ENCODE measurements at regions not wholly inside any gene's neighbourhood (a gene's known extent, or its start where the extent isn't known, plus 50 kb on each side); places are given as distances from the start of the nearest gene placed in this dataset.

- TF ChIP-seq, protein P1, sequence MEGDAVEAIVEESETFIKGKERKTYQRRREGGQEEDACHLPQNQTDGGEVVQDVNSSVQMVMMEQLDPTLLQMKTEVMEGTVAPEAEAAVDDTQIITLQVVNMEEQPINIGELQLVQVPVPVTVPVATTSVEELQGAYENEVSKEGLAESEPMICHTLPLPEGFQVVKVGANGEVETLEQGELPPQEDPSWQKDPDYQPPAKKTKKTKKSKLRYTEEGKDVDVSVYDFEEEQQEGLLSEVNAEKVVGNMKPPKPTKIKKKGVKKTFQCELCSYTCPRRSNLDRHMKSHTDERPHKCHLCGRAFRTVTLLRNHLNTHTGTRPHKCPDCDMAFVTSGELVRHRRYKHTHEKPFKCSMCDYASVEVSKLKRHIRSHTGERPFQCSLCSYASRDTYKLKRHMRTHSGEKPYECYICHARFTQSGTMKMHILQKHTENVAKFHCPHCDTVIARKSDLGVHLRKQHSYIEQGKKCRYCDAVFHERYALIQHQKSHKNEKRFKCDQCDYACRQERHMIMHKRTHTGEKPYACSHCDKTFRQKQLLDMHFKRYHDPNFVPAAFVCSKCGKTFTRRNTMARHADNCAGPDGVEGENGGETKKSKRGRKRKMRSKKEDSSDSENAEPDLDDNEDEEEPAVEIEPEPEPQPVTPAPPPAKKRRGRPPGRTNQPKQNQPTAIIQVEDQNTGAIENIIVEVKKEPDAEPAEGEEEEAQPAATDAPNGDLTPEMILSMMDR (IDR thresholded peaks at IDR 0.05; ENCODE audit: insufficient read depth, low read length, poor library complexity, severe bottlenecking), result no peak
- Histone ChIP-seq H3K4me3 (replicated peaks; ENCODE audit: low read depth, low read length) (no peak overlapping the region), H3K27me3 (replicated peaks; ENCODE audit: control insufficient read depth, insufficient read depth, low read length) (no peaks in the 10 kb centered on the region), H3K36me3 (ENCODE audit: control insufficient read depth, insufficient read depth, low read length) (no peaks in the 10 kb centered on the region)
- DNase-seq (ENCODE audit: extremely low read depth, insufficient read length), result no peak
These were observed 287.3 kb upstream of the FLRT2 start for GRCh38 chr14:85242666-85243065.

DNA sequence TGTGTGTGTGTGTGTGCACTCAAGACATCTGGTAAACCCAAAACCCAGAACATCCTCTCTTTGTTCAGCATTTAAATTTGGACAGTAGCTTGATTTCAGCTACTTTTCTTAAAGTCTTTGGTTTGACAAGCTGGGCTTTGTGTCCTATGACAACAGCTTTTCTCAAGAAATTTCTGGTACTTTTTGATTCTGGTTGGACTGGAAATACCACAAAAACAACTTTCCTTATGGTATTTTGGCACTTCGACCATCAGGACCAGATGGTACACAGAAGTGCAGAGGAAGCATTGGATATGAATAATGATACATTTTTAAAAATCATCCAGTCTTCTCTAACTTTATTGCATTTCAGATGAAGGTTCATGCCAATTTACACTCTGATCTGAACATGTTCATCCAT lies 286.6 kb upstream of the FLRT2 start:
- Histone ChIP-seq H3K4me3 (replicated peaks; ENCODE audit: low read depth, low read length) (no peak overlapping the region), H3K36me3 (ENCODE audit: control insufficient read depth, insufficient read depth, low read length) (no peaks in the 10 kb centered on the region), H3K27me3 (replicated peaks; ENCODE audit: control insufficient read depth, insufficient read depth, low read length) (no peaks in the 10 kb centered on the region)
- TF ChIP-seq, protein P1 (IDR thresholded peaks at IDR 0.05; ENCODE audit: insufficient read depth, low read length, poor library complexity, severe bottlenecking), result no peak
- DNase-seq (ENCODE audit: extremely low read depth, insufficient read length), result no peak

DNA sequence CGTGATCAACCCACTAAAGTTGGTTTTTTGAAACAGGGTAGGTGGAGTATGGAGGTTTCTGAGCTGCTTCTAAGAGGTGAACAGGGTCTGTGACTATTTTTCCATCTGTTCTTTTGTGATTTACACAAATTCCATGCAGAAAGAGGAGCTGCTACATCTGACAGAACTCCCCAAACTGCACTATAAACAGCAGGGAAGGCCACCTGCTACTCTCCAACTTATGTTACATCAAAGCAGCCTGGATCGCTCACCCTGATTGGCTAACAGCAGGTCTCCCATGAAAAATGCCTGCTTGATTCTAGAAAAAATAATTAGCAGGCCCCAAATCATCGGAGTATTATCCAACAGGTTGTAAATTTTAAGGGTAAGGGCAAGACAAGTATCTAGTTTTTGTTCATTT lies 282.9 kb upstream of the FLRT2 start:
- DNase-seq (ENCODE audit: extremely low read depth, insufficient read length), result no peak
- no peaks in the 10 kb centered on the region for H3K36me3 ChIP-seq (ENCODE audit: control insufficient read depth, insufficient read depth, low read length)
- H3K27me3 ChIP-seq (replicated peaks; ENCODE audit: control insufficient read depth, insufficient read depth, low read length), result no peaks in the 10 kb centered on the region
- TF ChIP-seq, protein P1 (IDR thresholded peaks at IDR 0.05; ENCODE audit: insufficient read depth, low read length, poor library complexity, severe bottlenecking), result no peak
- no peak overlapping the region for H3K4me3 ChIP-seq (replicated peaks; ENCODE audit: low read depth, low read length)

DNA sequence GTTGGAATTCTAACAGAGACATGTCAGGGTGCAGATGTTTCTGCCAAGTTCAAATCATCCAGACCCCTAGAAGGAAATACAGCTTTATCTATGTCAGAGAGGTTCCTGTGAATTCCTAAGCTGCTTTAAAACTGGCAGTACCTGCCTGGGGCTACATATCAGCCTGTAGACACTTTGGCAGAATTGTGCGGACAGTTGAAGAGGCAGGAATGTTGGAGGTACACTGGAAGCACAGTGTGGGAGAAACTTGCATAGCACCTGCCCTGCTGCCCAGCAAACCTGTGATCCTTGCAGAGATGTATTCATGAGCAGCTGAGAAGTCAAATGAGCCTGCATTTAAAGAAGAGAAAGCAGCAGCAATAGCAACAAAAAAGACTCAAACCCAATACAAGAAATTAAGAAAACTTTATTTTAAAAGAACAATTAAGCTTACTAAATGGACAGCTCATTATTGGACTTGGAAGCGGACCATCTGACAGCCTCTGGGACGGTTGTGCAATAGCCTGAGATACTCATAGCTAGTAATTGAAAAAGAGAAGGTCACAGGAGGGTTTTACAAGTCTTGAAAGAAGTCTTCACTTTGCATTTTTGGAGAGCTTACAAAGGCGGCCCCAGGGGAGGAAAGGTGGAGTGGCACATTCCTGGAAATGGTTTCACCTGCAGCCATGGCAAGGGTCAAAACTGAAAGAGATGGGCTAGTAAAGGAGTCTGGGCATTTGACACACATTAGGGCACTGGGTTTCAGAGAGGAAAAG lies 280.9 kb upstream of the FLRT2 start:
- Histone ChIP-seq H3K36me3 (ENCODE audit: control insufficient read depth, insufficient read depth, low read length) (no peaks in the 10 kb centered on the region), H3K4me3 (replicated peaks; ENCODE audit: low read depth, low read length) (no peak overlapping the region), H3K27me3 (replicated peaks; ENCODE audit: control insufficient read depth, insufficient read depth, low read length) (no peaks in the 10 kb centered on the region)
- TF ChIP-seq, protein P1 (IDR thresholded peaks at IDR 0.05; ENCODE audit: insufficient read depth, low read length, poor library complexity, severe bottlenecking), result no peak
- DNase-seq (ENCODE audit: extremely low read depth, insufficient read length), result no peak

DNA sequence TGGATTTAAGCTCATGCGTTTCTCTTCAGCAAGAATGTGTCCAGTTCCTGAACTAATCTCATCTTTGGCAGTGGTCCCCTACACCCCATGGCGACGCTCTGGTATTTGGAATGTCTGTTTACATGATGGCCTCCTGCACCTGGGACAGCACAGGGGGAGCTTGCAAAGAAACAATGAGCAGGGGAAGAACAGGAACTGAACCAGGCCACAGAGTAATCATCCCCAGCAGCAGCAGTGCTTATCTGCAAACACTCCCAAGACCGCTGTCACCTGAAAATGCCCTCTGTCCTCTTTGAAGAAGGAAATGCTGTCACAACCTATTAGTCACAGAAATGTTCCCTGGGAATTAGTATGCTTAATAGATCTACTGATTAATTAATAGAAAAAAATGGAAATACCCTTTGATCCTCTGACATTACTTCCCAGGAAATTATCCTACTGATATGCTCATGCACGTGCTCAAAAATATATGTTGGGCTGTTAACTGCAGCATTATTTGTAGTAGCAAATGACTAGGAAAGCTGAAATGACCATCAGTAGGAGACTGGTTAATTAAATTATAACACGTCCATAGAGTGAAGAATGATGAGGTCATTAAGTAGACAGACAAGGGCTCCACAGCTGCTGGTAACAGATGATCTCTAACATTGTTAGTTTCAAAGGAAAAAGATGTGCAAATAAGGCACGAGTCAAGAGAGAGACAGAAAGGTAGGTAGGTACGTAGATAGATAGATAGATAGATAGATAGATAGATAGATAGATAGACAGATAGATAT lies 279.3 kb upstream of the FLRT2 start:
- Histone ChIP-seq H3K36me3 (ENCODE audit: control insufficient read depth, insufficient read depth, low read length) (no peaks in the 10 kb centered on the region), H3K4me3 (replicated peaks; ENCODE audit: low read depth, low read length) (no peak overlapping the region), H3K27me3 (replicated peaks; ENCODE audit: control insufficient read depth, insufficient read depth, low read length) (no peaks in the 10 kb centered on the region)
- DNase-seq (ENCODE audit: extremely low read depth, insufficient read length), result no peak
- TF ChIP-seq, protein P1 (IDR thresholded peaks at IDR 0.05; ENCODE audit: insufficient read depth, low read length, poor library complexity, severe bottlenecking), result no peak
